ENCODE measurements at regions not wholly inside any gene's neighbourhood (a gene's known extent, or its start where the extent isn't known, plus 50 kb on each side); places are given as distances from the start of the nearest gene placed in this dataset.
"Not testable (repeated sequence)": the region's sequence is repeated elsewhere in the genome, so short reads cannot be mapped to it uniquely, and the experiment has no call there.

DNA sequence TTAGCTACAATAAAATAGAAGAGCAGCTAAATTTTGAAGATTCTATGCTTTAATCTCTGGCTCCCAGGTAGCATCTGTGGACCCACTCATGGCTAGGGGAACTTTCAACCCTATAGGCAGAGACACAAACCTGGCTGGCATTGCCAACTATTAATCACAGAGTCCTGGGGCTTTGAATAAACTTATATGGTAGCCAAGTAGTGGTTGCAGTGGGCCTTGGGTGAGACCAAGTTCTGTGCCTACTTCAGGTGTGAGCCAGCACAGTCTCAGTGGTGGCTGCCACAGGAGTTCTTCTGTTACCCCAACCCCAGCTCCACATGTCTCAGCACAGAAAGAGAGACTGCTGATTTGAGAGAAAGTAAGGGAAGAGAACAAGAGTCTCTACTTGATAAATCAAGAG lies 1626.5 kb downstream of the SPATA31A7 start:
- H3K27me3 ChIP-seq, H3K9ac ChIP-seq, H3K4me1 ChIP-seq, H3K27ac ChIP-seq, H3K9me3 ChIP-seq, H3K4me3 ChIP-seq, H4K20me1 ChIP-seq, H3K36me3 ChIP-seq, H3K4me2 ChIP-seq: not testable (repeated sequence)

DNA sequence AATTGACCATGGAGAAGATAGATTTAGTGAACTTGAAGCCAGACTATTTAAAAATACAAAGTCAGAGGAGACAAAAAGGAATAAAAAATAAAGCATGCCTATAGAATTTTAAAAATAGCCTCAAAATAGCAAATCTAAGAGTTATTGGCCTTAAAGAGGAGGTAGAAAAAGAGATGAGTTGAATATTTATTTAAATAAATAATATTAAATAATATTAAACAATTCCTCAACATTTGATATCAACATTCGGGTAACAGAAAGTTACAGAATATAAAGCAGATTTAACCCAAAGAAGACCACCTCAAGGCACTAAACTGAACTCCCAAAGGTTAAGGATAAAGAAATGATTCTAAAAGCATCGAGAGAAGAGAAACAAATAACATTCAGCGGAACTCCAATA lies 1627.4 kb downstream of the SPATA31A7 start:
- not testable (repeated sequence) for H3K9me3 ChIP-seq, H3K4me1 ChIP-seq, H4K20me1 ChIP-seq, H3K4me2 ChIP-seq, H3K4me3 ChIP-seq, H3K27me3 ChIP-seq, H3K9ac ChIP-seq, H3K36me3 ChIP-seq, H3K27ac ChIP-seq

DNA sequence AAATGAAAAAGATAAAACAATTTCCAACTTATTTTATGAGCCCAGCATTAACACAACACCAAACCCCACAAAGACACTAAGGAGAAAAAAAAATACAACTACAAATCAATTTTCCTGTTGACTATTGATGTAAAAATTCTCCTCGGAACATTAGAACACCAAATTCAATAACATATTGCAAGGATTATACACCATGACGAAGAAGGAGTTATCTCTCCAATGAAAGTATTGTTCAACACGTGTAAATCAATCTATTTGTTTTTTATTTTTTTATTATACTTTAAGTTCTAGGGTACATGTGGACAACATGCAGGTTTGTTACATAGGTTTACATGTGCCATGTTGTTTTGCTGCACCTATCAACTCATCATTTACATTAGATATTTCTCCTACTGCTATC lies 1632.3 kb downstream of the SPATA31A7 start:
- not testable (repeated sequence) for H3K9ac ChIP-seq, H3K27me3 ChIP-seq, H3K9me3 ChIP-seq

DNA sequence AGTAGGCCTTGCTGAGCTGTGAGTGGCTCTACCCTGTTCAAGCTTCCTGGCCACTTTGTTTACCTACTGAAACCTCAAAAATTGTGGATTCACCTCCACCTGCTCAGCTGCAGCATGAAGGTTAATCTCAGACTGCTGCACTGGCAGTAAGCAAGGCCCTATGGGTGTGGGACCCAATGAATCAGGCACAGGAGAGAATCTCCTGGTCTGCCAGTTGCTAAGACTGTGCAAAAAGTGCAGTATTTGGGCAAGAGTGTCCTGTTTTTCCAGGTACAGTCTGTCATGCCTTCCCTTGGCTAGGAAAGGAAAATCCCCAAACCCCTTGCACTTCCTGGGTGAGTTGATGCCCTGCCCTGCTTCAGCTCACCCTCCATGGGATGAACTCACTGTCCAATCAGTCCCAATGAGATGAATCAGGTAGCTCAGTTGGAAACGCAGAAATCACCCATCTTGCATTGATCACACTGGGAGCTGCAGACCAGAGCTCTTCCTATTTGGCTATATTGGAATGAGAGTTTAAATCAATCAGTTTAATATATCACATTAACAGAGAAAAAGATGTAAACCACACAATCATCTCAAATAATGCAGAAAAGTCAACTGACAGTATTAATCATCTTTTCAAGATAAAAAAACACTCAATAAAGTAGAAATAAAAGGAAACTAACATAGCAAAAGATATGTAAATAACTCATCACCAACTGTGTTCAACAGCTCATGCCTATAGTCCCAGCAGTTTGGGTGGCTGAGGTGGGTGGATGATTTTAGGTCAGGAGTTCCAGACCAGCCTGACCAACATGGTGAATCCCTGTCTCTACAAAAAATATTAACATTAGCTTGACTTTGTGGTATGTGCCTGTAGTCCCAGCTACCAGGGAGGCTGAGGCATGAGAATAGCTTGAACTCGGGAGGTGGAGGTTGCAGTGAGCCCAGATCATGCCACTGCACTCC lies 1638.4 kb downstream of the SPATA31A7 start:
- H3K36me3 ChIP-seq, H3K27me3 ChIP-seq, H3K4me1 ChIP-seq, H3K4me3 ChIP-seq, H3K9ac ChIP-seq, H3K27ac ChIP-seq, H4K20me1 ChIP-seq, H3K4me2 ChIP-seq: not testable (repeated sequence)
- H3K9me3 ChIP-seq = peaks cover 17% of the 10 kb centered on the region

More for the DNA sequence above, 1632.3 kb downstream of the SPATA31A7 start:
- not testable (repeated sequence) for H3K27ac ChIP-seq, H4K20me1 ChIP-seq, H3K4me3 ChIP-seq, H3K4me2 ChIP-seq, H3K36me3 ChIP-seq, H3K4me1 ChIP-seq

DNA sequence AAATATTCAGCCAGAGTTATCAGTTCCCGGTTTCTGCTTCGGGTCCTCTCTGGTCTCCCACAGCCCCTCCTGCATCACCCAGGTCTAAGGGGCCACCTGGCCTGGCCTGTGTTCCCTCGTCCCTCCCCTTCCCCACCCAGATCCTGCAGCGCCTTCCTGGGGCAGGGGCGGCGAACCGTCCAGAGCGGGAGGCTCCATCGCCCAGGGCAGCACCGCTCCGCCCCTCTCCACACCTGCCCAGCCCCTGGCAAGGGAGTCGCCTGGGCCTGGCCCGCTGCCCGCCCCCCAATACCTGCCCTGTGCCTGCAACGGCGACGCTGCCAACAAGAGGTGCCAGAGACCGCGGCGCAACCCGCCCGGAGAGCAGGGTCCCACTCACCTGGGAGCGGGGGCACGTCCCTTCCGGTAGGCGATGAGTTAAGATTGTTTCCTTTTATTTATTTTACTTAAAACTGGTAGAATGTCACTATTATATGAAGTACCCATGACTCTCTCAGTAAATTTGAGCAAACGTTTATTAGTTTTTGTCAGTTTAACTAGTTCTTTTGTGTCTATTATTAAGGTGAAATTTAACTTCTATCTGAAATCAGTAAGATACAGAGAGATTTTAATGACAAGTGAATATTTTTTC lies 1641.1 kb downstream of the SPATA31A7 start:
- H3K27ac ChIP-seq, H3K27me3 ChIP-seq, H3K36me3 ChIP-seq, H3K4me1 ChIP-seq, H3K9ac ChIP-seq, H3K4me2 ChIP-seq, H4K20me1 ChIP-seq, H3K4me3 ChIP-seq: not testable (repeated sequence)
- peaks cover 13% of the 10 kb centered on the region for H3K9me3 ChIP-seq

DNA sequence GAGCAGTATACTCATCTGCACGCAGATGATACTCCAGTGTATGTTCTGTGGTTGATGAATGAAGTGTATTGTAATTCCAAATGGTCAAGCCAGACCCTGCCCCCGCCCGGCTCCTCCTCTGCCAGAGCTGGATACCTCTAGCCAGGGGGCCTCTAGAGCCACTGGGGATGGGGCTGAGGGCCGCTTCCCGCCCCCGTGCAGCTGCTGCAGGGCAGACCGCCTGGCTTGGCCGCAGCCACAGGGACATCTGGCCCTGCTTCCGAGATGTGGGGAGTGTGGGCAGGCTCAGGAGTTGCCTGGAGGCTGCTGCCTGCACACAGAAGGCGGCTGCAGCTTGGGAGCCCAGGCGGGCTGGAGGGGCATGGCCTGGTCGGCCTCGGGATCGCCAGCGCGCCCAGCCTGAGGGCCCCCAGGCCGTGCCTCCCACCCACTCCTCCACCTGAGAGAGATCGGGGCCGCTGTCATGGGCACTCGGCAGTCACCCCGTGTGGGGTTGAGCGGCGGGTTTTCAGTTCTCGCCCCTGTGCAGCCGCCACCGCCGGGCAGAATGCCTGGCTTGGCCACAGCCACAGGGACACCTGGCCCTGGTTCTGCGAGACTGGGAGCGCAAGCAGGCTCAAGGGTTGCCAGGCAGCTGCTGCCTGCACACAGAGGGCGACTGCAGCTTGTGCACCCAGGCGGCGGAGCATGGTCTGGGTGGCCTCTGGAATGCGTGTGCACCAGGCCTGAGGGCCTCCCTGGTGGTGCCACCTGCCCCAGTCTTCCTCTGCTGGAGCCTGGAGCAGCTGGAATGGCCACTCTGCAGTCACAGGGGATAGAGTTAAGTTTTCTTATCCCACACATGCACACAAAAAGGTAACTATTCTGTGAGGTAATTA lies 1643.7 kb downstream of the SPATA31A7 start:
- H3K4me3 ChIP-seq, H3K9me3 ChIP-seq, H3K36me3 ChIP-seq, H3K9ac ChIP-seq, H3K4me1 ChIP-seq, H3K27me3 ChIP-seq, H3K27ac ChIP-seq, H3K4me2 ChIP-seq, H4K20me1 ChIP-seq: not testable (repeated sequence)

DNA sequence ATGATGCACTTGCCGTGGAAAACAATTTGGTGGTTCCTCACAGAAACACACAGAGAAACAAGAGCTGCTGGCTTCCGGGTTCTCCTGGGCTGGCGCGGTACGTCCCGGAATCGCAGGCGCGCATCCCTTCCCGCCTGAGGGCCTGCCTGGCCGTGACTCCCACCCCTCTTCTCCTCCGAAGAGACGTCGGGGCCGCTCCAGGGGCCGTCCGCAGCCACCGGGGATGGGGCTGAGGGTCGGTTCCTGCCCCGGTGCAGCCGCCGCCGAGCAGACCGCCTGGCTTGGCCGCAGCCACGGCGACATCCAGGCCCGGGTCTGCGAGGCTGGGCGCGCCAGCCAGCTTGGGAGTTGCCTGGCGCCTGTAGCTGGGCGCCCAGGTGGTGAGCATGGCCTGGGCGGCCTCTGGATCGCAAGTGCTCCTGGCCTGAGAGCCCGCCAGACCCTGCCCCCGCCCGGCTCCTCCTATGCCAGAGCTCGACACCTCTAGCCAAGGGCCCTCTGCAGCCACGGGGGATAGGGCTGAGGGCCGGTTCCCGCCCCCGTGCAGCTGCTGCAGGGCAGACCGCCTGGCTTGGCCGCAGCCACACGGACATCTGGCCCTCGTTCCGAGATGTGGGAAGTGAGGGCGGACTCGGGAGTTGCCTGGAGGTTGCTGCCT lies 1647.5 kb downstream of the SPATA31A7 start:
- H3K4me2 ChIP-seq = peak overlapping the region; percentile 83
- H3K4me1 ChIP-seq, H4K20me1 ChIP-seq, H3K36me3 ChIP-seq, H3K27me3 ChIP-seq, H3K9me3 ChIP-seq: not testable (repeated sequence)
- H3K27ac ChIP-seq = peak overlapping the region; percentile 64
- H3K4me3 ChIP-seq = peak overlapping the region; percentile 65
- H3K9ac ChIP-seq = peak overlapping the region; percentile 61; the same call in 1 of the 2 replicates

DNA sequence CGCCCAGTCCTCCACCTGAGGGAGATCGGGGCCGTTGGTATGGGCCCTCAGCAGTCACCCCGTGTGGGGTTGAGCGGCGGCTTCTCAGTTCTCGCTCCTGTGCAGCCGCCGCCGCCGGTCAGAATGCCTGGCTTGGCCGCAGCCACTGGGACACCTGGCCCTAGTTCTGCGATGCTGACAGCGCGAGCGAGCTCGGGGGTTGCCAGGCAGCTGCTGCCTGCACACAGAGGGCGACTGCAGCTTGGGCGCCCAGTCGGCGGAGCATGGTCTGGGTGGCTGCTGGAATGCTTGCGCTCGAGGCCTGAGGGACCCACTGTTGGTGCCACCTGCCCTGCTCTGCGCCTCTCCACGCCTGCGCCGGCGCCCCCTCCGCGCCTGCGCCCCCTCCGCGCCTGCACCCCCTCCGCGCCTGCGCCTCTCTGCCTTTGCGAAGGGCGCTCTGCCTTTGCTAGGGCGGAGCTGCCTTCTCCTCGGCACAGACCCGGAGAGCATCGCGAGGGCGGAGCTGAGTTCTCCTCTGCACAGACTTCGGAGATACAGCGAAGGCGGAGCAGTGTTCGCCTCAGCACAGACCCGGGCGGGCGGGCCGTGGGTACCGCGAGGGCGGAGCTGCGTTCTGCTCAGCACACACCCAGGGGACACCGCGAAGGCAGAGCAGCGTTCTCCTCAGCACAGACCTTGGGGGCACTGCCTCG lies 1648.3 kb downstream of the SPATA31A7 start:
- Histone ChIP-seq H3K27ac (peak overlapping the region; percentile 49), H3K9ac (0 out of 2 replicates have a peak overlapping the region, but pooled peaks have one; percentile 61), H3K4me3 (peak overlapping the region; percentile 65), H3K4me2 (peak overlapping the region; percentile 83)
- not testable (repeated sequence) for H3K9me3 ChIP-seq, H3K4me1 ChIP-seq, H3K27me3 ChIP-seq, H3K36me3 ChIP-seq, H4K20me1 ChIP-seq

DNA sequence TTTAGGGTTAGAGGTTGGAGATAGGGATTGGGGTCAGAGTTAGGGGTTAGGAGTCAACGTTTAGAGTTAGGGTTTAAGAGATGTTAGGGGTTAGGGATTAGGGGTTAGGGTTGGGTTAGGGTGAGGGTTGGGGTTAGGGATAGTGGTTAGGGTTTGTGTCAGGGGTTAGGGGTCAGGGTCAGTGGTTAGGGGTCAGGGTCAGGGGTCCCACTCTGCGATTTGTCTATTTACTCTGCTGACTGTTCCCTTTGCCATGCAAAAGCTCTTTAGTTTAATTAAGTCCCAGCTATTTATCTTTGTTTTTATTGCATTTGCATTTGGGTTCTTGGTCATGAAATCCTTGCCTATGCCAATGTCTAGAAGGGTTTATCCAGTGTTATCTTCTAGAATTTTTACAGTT lies 1649.3 kb downstream of the SPATA31A7 start:
- not testable (repeated sequence) for H3K36me3 ChIP-seq, H3K27ac ChIP-seq, H3K4me3 ChIP-seq, H3K9ac ChIP-seq, H3K4me1 ChIP-seq, H4K20me1 ChIP-seq, H3K4me2 ChIP-seq, H3K27me3 ChIP-seq
- H3K9me3 ChIP-seq = peaks cover 16% of the 10 kb centered on the region

DNA sequence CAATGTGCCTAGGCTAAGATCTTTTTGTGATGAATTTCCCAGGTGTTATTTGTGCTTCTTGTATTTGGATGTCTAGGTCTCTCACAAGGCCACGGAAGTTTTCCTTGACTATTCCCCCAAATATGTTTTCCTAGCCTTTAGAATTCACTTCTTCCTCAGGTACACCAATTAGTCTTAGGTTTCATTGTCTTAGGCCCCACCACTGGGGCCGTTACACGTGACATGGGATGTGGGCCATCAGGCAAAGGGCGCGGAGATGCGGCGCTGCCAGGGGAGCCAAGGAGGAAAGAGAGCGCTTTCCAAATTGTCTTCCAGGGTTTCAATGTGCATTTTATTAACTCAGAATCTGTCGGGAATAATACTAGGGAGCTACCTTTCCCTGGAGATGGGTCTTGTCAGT lies 1653.3 kb downstream of the SPATA31A7 start:
- H3K4me1 ChIP-seq, H3K4me3 ChIP-seq, H3K9ac ChIP-seq, H4K20me1 ChIP-seq, H3K27ac ChIP-seq, H3K36me3 ChIP-seq, H3K4me2 ChIP-seq, H3K27me3 ChIP-seq: not testable (repeated sequence)
- H3K9me3 ChIP-seq = peaks cover 16% of the 10 kb centered on the region

DNA sequence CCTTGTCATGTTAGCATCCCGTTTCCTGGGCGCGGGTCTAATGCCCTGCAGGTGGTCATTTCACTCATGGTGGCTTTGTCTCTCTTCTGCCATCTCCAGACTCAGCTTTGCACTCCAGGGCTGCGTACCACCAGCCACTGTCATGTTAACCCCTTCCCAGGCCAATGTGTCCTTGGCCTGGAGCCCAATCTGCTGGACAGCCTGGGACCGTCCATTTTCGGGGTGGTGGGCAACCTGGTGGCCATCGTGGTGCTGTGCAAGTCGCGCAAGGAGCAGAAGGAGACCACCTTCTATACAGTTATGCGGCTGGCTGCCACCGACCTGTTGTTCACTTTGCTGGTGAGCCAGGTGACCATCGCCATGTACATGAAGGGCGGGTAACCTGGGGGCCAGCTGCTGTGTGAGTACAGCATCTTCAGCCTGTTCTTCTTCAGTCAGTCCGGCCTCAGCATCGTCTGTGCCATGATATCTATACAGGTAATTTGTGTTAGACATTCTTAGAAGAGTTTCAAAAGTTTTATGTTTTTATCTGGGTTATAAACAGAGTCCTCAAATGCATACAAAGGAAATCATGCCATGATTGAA lies 1654.0 kb downstream of the SPATA31A7 start:
- H3K9me3 ChIP-seq = peaks cover 16% of the 10 kb centered on the region

DNA sequence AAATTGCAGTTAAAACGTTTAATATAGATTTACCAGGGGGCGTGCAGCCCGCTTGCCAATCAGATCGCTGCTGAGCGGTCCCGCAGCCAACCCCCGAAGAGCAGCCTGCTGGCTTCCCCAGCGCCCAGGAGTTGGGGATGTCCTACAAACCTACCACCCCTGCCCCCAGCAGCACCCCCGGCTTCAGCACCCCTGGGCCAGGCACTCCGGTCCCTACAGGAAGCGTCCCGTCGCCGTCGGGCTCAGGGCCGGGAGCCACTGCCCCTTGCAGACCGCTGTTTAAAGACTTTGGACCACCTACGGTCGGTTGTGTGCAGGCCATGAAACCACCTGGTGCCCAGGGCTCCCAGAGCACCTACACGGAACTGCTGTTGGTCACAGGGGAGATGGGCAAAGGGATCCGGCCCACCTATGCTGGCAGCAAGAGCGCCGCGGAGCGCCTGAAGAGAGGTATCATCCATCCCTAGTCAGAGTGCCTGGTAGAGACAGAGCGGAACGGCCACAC lies 1654.9 kb downstream of the SPATA31A7 start:
- not testable (repeated sequence) for H3K4me1 ChIP-seq, H3K36me3 ChIP-seq, H3K27ac ChIP-seq, H4K20me1 ChIP-seq, H3K9ac ChIP-seq, H3K4me3 ChIP-seq, H3K4me2 ChIP-seq, H3K27me3 ChIP-seq
- peaks cover 16% of the 10 kb centered on the region for H3K9me3 ChIP-seq

More for the DNA sequence above, 1654.0 kb downstream of the SPATA31A7 start:
- not testable (repeated sequence) for H4K20me1 ChIP-seq, H3K4me3 ChIP-seq, H3K4me2 ChIP-seq, H3K27me3 ChIP-seq, H3K36me3 ChIP-seq, H3K4me1 ChIP-seq, H3K9ac ChIP-seq, H3K27ac ChIP-seq

DNA sequence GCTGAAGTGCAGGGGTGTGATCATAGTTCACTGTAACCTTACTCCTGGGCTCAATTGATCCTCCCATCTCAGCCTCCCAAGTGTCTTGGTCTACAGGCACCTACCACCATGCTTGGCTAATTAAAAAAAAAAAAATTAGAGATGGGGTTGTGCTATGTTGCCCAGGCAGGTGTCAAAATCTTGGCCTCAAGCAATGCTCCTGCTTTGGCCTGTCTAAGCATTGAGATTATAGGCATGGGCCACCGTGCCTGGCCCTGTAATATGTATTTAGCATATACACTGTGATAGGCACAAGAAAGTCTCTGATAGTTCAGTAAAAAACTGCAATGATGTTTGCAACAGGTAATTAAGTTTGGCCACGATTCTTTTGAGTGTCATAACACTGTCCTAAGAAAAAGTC lies 1658.4 kb downstream of the SPATA31A7 start:
- H3K27me3 ChIP-seq = not testable (repeated sequence)

More for the DNA sequence above, 1658.4 kb downstream of the SPATA31A7 start:
- not testable (repeated sequence) for H3K9ac ChIP-seq, H3K4me3 ChIP-seq, H3K27ac ChIP-seq, H3K9me3 ChIP-seq, H4K20me1 ChIP-seq, H3K4me1 ChIP-seq, H3K4me2 ChIP-seq, H3K36me3 ChIP-seq

Data from BLaER1 (cell line).